SW480 (cell line): ENCODE measurements at regions not wholly inside any gene's neighbourhood (a gene's known extent, or its start where the extent isn't known, plus 50 kb on each side); places are given as distances from the start of the nearest gene placed in this dataset.
"Not testable (repeated sequence)": the region's sequence is repeated elsewhere in the genome, so short reads cannot be mapped to it uniquely, and the experiment has no call there.

Experiments used
- DNase-seq: peaks from one replicate; pipeline ENCODE4 v3.0.0-alpha.2; 2016; ENCODE audit warnings: low spot score

DNA sequence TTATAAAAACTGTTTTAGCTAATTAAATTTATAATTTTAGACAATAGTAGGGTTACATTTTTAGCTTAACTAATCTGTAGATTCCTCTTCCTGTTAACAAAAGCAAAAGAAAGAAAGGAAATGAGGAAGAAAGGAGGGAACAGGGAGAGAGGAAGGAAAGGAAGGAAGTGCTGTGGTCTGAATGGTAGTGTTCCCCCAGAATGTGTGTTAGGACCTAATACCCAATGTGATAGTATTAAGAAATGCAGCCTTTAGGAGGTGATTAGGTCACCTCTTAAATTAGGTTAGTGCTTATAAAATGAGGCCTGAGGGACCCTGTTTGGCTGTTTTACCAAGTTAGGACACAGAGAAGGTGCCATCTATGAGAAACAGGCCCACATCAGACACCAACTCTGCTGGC is 136.9 kb upstream of the SAMSN1 start:
- no peak for DNase-seq

- no peak for DNase-seq
Observed at GRCh38 chr21:14678973-14679574, 133.0 kb upstream of the SAMSN1 start.

DNA sequence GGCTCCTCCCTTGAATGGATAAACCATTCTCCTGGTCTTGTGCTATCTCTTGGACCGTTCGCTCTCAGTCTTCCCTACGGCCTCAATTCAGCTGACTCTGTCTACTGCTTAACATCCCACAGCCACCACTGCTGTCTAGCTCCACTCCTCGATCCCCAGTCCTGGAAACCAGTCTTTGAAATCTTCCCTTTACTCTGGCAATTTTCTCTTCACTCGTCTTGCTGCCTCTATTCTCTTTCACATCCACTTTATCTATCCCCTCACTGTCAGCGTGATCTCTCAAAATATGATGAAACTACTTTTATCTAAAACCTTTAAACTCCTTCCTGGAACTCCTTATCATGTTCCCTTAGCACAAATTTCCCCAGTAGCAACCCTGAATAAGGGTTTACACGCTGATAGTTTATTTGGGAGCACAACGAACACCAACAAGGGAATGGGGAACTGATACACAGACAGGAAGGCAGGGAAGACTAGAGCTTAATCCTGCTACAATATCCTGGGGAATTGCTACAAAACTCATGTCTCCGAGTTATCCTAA is 131.6 kb upstream of the SAMSN1 start:
- no peak for DNase-seq

- DNase-seq: no peak
Observed at GRCh38 chr21:14677013-14677412, 130.9 kb upstream of the SAMSN1 start.

DNA sequence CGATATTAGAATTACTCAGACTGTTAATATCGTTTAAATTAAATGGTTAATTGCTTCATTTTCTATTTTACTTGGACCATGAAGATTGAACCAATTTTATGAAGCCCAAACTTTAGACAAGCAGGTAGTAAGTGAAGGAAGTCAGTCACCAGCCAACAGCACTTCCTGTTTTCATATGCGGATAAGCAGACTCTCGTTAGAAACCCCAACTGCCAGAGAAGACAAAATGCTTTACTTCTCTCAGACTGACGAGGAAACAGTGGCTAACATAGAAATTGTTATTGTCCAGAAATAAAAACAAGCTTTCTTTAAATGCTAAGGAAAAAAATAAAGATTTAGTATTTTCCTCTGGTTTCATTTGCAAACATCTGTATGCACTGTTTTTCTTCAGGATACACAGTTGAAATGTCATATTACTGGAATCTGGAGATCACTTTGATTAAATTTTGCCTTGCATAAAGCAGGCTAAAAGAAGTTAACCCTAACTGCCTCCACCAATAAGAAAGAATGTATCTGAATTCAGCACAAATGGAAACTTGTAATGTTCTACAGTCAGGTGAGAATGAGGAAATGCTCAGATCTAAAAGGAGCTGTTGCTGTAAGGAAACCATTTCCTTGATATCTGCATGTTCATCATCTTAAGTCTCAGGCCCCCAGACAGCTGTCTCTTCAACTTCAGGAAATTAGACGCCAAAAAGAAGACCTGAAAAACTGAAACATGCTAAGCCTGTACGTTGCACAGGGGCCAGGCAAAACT is 129.8 kb upstream of the SAMSN1 start:
- DNase-seq: no peak

DNA sequence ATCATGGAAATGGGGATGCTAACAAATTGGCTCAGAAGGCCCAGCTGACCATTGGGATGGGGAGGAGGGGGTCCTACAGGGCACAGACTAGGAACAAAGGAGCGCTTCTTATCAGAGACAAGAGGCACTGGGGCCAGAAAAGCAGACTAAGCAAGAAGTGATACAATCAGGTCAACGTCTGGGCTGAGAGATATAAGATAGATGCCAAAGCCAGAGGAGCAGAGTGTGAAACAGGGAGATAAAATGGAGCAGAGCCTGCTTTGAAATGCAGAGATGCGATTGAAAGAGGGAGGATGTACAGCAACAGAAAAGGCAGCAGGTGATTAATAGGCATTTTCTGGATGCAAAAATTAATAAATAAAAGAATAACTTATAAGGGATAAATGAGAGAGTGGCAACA is 127.5 kb upstream of the SAMSN1 start:
- DNase-seq: no peak

DNA sequence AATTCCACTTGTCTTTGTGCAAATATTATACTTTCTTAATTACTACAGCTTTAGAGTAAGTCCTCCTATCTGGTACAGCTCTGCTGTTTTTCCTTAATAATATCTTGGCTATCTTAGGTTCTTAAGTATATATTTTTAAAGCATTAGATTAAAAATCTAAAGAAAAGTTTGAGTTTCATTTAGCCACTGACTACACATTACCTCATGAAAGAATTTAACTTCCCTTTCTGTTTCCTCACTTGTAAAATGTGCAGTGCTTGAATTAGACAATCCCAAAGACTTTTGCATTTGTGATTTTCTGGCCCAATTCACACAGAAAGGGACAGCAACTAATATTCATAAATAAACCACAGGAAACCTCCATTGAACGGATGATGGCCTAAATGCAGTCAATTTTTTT is 126.4 kb upstream of the SAMSN1 start:
- no peak for DNase-seq

- DNase-seq: no peak
Observed at GRCh38 chr21:14670409-14670808, 124.3 kb upstream of the SAMSN1 start.

- DNase-seq: not testable (repeated sequence)
Observed at GRCh38 chr21:14669092-14669491, 123.0 kb upstream of the SAMSN1 start.

DNA sequence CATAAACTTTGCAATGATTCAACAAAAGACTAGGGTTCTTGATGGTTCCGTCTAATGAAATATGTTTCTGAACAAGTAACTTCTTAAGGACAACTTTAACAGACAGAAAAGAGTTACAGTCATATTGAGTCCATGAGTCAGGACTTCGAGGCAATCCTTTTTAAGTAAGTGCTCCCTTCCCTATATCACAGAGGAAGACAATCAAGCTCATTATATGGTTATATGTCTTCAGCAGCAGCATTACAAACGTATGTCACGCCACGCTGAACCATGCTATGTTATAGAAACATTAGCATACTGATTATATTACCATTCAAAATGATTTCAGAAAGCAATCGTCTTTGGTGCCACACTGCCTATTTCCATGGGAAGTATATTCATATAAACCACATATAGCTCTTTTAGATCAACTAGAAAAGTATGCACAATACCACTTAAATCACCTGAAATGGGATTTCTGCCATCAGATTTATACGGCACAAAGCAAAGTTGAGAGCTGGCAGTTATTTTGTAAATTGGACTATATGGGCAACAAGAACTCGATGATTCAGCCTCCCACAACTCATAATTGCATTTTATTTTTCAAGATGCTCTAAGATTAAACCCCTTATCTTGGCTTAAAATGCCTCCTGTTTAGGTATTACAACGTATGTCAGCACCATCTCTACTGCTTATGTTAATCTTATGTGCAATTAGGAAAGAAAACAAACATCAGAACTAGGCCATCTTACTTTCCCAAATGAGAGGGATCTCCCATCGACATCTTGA is 111.3 kb upstream of the SAMSN1 start:
- no peak for DNase-seq

- DNase-seq: no peak
Observed at GRCh38 chr21:14646893-14647292, 100.8 kb upstream of the SAMSN1 start.

- DNase-seq: no peak
Observed at GRCh38 chr21:14645702-14646101, 99.6 kb upstream of the SAMSN1 start.

DNA sequence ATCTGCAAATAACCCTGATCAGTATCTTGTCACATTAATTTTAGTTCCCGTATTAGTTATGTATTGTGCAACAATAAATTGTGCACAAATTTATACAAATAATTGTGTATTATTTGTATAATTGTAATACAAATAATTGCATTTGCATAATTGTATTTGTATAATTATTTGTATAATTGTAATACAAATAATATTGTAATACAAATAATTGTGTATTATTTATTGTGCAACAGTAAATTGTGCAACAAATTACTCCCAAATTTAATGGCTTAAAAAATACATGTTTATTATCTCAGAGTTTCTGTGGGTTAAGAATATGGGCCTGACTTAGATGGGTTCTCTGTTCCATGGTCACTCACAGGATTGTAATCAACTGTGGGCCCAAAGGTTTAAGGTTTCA is 86.2 kb upstream of the SAMSN1 start:
- DNase-seq: no peak

DNA sequence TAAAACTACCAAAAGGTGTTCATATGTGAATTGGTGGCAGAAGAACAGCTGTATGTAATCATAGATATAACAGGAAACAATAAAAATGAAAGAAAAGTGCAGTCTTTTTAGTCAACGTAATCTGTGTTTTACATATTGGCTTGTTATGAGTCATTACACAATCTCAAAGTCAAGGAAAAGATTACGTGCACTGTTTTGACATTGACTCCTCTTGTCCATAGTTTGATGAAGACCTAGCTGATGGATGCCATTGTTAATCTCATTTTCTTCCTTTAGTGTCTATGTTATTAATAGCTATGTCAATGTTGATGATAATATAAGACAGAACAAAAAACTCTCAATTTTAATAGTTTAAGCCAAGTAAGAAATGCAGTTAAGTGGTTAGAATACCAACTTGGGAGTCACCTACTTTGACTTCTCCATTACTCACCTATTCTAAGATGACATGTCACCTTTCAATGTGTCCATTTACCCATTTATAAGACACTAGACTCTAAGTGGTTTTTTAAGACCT is 84.5 kb upstream of the SAMSN1 start:
- no peak for DNase-seq

DNA sequence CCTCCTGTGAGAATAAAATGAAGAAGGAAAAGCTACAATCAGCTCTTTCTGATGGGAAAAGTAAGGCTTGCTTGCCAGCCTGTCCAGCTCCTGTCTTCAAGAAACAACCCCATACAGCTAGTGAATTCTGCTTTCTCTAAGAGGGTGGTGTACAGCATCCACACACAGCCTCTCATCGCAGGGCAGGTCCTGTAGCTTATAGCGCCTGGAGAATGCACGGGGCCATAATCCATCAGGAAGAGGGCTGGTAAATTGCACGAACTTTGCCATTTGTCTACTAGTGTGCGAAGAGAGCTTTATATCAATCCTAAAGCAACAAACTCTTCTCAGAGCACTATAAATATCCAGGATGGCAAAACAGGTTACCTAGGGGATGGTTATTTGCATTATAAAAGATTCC is 83.3 kb upstream of the SAMSN1 start:
- no peak for DNase-seq

GRCh38 chr21:14623079-14623478 is 77.0 kb upstream of the SAMSN1 start:
- DNase-seq: not testable (repeated sequence)

DNA sequence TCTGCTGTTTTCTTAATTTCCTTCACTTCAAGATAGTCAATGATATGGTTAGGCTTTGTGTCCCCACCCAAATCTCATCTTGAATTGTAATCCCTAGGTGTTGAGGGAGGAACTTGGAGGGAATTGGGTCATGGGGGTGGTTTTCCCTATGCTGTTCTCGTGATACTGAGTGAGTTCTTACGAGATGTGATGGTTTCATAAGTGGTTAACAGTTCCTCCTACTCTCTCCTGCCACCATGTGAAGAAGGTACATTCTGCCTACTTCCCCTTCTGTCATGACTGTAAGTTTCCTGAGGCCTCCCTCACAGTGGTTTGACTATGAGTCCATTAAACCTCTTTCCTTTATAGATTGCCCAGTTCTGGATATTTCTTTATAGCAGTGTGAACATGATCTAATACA is 74.0 kb upstream of the SAMSN1 start:
- DNase-seq: no peak

DNA sequence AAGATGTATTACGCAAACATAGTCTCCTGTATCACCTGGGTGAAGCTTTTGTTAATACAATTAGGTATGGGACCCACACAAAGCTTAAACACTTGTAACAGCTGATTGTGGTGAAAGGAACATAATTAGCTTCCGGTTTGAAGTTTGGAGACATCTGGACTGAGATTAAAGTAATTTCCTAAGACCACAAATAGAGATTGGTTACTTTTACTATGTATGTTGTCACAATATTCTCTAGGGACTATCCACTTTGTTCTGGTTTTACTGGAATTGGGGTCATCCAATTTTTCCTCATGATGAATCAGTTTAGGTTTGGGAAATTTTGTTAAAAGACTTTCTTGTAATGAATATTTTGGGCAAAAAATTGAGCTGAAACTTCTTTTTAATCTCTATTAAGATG is 71.8 kb upstream of the SAMSN1 start:
- DNase-seq: no peak

DNA sequence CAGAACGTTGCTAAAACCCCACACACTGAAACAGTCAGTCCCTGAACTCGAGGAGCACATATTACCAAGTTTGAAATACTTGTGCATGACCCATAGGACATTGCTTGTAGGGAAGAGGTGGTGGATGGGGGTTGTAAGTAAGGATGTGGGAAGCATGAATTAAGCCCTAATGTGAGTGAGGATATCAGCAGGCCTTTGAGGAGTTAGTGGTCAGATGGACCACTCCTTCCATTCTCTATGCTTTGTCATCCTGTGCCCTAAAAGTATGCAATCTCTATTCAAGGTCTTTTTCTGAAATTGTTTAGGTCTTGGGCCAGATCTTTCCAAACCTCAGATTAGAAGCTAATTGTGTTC is 70.9 kb upstream of the SAMSN1 start:
- DNase-seq: no peak

DNA sequence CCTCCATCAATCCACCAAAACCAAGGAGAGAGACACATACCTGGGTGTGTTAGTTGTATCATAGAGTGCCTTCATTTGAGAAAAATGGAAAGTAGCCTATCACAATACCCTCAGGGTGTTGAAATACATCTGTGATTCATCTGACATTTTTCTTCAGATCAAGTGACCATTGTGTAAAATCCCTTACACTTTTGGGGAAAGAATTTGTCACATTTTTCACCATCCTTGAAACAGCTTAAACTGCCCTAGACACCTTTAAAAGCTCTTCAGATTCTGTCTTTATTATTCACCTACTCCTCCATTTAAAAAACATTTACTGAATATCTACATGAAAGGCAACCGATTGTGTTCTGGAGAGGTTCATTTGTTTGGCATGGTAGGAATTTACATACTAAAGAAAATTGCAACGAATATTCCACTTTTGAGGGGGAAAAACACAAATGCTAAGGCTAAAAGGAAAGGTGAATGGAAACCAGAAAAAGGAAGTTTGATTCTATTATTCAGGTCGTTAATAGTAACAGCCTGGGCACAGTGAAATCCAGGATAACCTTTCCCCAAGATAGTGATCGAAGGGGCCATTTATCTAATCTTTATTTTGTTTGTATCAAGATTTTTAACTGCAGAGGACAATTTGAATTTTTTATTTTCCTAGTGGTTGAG is 70.4 kb upstream of the SAMSN1 start:
- DNase-seq: no peak

- no peak for DNase-seq
Observed at GRCh38 chr21:14615359-14615974, 69.4 kb upstream of the SAMSN1 start.

GRCh38 chr21:14614287-14614686 is 68.2 kb upstream of the SAMSN1 start:
- no peak for DNase-seq
